ENCODE measurements at regions not wholly inside any gene's neighbourhood (a gene's known extent, or its start where the extent isn't known, plus 50 kb on each side); places are given as distances from the start of the nearest gene placed in this dataset.

DNA sequence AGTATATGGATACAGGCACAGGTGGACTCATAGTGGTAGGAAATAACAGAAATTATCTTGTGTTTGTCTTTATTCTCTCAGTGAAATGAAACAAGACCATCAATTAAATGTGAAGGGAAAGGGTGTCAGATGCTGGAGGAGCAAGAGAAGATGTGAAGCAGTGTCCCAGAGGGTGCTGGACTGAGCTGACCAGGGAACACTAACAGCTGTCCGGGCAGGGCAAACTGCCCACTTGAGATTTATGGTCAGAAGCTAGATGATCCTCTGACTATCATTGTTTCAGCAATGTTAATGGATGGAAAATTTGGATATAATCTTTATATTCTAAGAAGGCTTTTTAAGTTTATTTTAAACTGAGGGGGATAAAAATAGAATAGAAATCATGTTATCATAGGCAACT lies 267.2 kb upstream of the SLC7A11 start:
- no peaks in the 10 kb centered on the region for H3K4me1 Mint-ChIP-seq (ENCODE audit: low read depth in 2 of 2)
- ATAC-seq (replicated peaks) = no peak
- no peaks in the 10 kb centered on the region for H3K36me3 Mint-ChIP-seq (ENCODE audit: insufficient read depth)
- no peak overlapping the region for H3K4me3 Mint-ChIP-seq
- H3K9me3 Mint-ChIP-seq = peaks cover 3 to 19% of the 10 kb centered on the region in 2 donors
- DNase-seq = no peak
- no peaks in the 10 kb centered on the region for H3K27me3 Mint-ChIP-seq
- no peak overlapping the region for H3K27ac Mint-ChIP-seq

DNA sequence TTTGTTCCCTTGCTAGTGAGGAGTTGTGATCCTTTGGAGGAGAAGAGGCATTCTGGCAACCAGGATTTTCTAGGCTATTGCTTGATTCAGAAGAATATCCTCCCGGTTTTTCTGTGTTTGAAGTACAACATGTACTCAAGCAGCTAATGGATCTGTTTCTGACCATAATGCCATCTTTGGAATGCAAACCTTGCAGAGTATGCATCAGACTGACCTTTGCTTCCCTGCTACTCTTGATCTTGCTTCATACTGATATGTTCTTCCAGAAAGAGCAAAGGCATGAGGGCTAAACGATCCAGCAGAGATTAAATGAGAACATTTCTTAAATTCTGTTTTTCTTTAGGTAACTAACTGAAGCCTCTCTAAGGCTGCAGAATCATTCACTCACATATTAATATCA lies 265.4 kb upstream of the SLC7A11 start:
- H3K27me3 Mint-ChIP-seq = no peaks in the 10 kb centered on the region
- no peaks in the 10 kb centered on the region for H3K36me3 Mint-ChIP-seq (ENCODE audit: insufficient read depth)
- H3K27ac Mint-ChIP-seq = no peak overlapping the region
- no peak for ATAC-seq (replicated peaks)
- no peak overlapping the region for H3K4me3 Mint-ChIP-seq
- H3K4me1 Mint-ChIP-seq (ENCODE audit: low read depth in 2 of 2) = no peaks in the 10 kb centered on the region
- peaks cover 5 to 19% of the 10 kb centered on the region in 2 donors for H3K9me3 Mint-ChIP-seq
- no peak for DNase-seq

- Mint-ChIP-seq H3K27ac (no peak overlapping the region), H3K9me3 (peaks cover 3 to 8% of the 10 kb centered on the region in 2 donors), H3K36me3 (ENCODE audit: insufficient read depth) (no peaks in the 10 kb centered on the region), H3K4me1 (ENCODE audit: low read depth in 2 of 2) (no peaks in the 10 kb centered on the region), H3K27me3 (no peaks in the 10 kb centered on the region), H3K4me3 (no peak overlapping the region)
- no peak for DNase-seq
- ATAC-seq (replicated peaks) = no peak
Observed at GRCh38 chr4:138501614-138502013, 259.5 kb upstream of the SLC7A11 start.

- Mint-ChIP-seq H3K27me3 (no peaks in the 10 kb centered on the region), H3K27ac (no peak overlapping the region)
Observed at GRCh38 chr4:138500869-138501268, 258.7 kb upstream of the SLC7A11 start.

GRCh38 chr4:138499627-138500026 lies 257.5 kb upstream of the SLC7A11 start:
- no peak for ATAC-seq (replicated peaks)
- Mint-ChIP-seq H3K9me3 (peaks cover 0 to 3% of the 10 kb centered on the region in 2 donors), H3K36me3 (ENCODE audit: insufficient read depth) (no peaks in the 10 kb centered on the region), H3K27ac (no peak overlapping the region), H3K4me1 (ENCODE audit: low read depth in 2 of 2) (no peaks in the 10 kb centered on the region), H3K4me3 (no peak overlapping the region), H3K27me3 (no peaks in the 10 kb centered on the region)
- DNase-seq = no peak

More at GRCh38 chr4:138500869-138501268, 258.7 kb upstream of the SLC7A11 start:
- no peaks in the 10 kb centered on the region for H3K36me3 Mint-ChIP-seq (ENCODE audit: insufficient read depth)
- DNase-seq (no peak), ATAC-seq (replicated peaks) (no peak)
- no peak overlapping the region for H3K4me3 Mint-ChIP-seq
- H3K4me1 Mint-ChIP-seq (ENCODE audit: low read depth in 2 of 2) = no peaks in the 10 kb centered on the region
- peaks cover 3 to 8% of the 10 kb centered on the region in 2 donors for H3K9me3 Mint-ChIP-seq

- no peaks in the 10 kb centered on the region for H3K9me3 Mint-ChIP-seq
- H3K27me3 Mint-ChIP-seq = no peaks in the 10 kb centered on the region
- no peak overlapping the region for H3K27ac Mint-ChIP-seq
- DNase-seq = no peak
- H3K4me1 Mint-ChIP-seq (ENCODE audit: low read depth in 2 of 2) = no peaks in the 10 kb centered on the region
- H3K4me3 Mint-ChIP-seq = no peak overlapping the region
- H3K36me3 Mint-ChIP-seq (ENCODE audit: insufficient read depth) = no peaks in the 10 kb centered on the region
- no peak for ATAC-seq (replicated peaks)
Observed at GRCh38 chr4:138494931-138495330, 252.8 kb upstream of the SLC7A11 start.

- ATAC-seq (replicated peaks) (no peak), DNase-seq (no peak)
- Mint-ChIP-seq H3K27ac (no peak overlapping the region), H3K4me3 (no peak overlapping the region), H3K9me3 (no peaks in the 10 kb centered on the region), H3K27me3 (no peaks in the 10 kb centered on the region), H3K4me1 (ENCODE audit: low read depth in 2 of 2) (no peaks in the 10 kb centered on the region), H3K36me3 (ENCODE audit: insufficient read depth) (no peaks in the 10 kb centered on the region)
Observed at GRCh38 chr4:138494116-138494515, 252.0 kb upstream of the SLC7A11 start.

- H3K4me1 Mint-ChIP-seq (ENCODE audit: low read depth in 2 of 2) = no peaks in the 10 kb centered on the region
- no peak overlapping the region for H3K27ac Mint-ChIP-seq
- no peaks in the 10 kb centered on the region for H3K27me3 Mint-ChIP-seq
- ATAC-seq (replicated peaks) = no peak
- no peaks in the 10 kb centered on the region for H3K9me3 Mint-ChIP-seq
- H3K4me3 Mint-ChIP-seq = no peak overlapping the region
- no peak for DNase-seq
- no peaks in the 10 kb centered on the region for H3K36me3 Mint-ChIP-seq (ENCODE audit: insufficient read depth)
Observed at GRCh38 chr4:138492176-138492575, 250.0 kb upstream of the SLC7A11 start.

DNA sequence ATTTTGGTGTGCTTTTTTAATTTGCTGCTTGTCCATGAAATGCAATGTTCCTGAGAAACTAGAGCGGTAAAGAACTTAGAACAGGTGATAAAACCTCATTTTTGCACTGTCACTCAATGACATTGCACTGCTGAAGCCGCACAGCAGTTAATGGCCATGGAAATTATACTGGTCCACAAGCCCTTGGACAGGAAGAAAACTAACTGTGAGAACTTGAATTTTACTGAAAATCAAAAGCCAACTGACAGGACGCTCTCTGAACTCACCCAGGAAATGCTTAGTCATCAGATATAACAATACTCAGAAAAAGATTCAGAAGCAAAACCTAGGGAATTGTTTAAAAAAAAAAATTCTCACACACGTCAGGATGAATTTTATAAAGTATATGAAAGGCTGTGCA lies 246.4 kb upstream of the SLC7A11 start:
- DNase-seq (no peak), ATAC-seq (replicated peaks) (no peak)
- Mint-ChIP-seq H3K27ac (no peak overlapping the region), H3K4me3 (no peak overlapping the region), H3K27me3 (no peaks in the 10 kb centered on the region), H3K9me3 (peaks cover 0 to 3% of the 10 kb centered on the region in 2 donors), H3K4me1 (ENCODE audit: low read depth in 2 of 2) (no peaks in the 10 kb centered on the region), H3K36me3 (ENCODE audit: insufficient read depth) (no peaks in the 10 kb centered on the region)

DNA sequence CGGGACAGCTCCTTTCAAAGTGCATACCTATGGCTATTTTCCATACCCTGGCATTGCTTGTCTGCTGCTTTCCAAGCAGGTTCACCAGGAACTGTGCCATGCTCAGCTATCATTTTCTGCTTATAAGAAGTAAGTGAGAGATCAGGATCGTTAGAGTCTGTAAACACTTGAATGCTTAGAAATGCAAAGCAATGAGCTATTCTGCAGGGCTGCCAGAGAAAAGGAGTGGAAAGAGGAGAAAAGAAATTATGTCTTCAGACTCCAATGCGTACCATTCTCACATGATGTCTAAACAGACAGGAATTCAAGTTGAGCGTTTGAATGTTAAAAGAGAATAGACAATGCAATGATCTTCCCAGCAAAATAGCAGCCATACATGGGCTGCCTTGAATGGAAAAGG lies 245.5 kb upstream of the SLC7A11 start:
- no peak for DNase-seq
- H3K27ac Mint-ChIP-seq = no peak overlapping the region
- no peaks in the 10 kb centered on the region for H3K27me3 Mint-ChIP-seq
- peaks cover 0 to 3% of the 10 kb centered on the region in 2 donors for H3K9me3 Mint-ChIP-seq
- ATAC-seq (replicated peaks) = no peak
- no peak overlapping the region for H3K4me3 Mint-ChIP-seq
- H3K4me1 Mint-ChIP-seq (ENCODE audit: low read depth in 2 of 2) = no peaks in the 10 kb centered on the region
- no peaks in the 10 kb centered on the region for H3K36me3 Mint-ChIP-seq (ENCODE audit: insufficient read depth)

- Mint-ChIP-seq H3K36me3 (ENCODE audit: insufficient read depth) (no peaks in the 10 kb centered on the region), H3K9me3 (peaks cover 0 to 3% of the 10 kb centered on the region in 2 donors), H3K4me1 (ENCODE audit: low read depth in 2 of 2) (no peaks in the 10 kb centered on the region), H3K27me3 (no peaks in the 10 kb centered on the region), H3K27ac (no peak overlapping the region), H3K4me3 (no peak overlapping the region)
- DNase-seq (no peak), ATAC-seq (replicated peaks) (no peak)
Observed at GRCh38 chr4:138487230-138487629, 245.1 kb upstream of the SLC7A11 start.

- ATAC-seq (replicated peaks) = no peak
- H3K36me3 Mint-ChIP-seq (ENCODE audit: insufficient read depth) = no peaks in the 10 kb centered on the region
- no peaks in the 10 kb centered on the region for H3K4me1 Mint-ChIP-seq (ENCODE audit: low read depth in 2 of 2)
- no peak overlapping the region for H3K4me3 Mint-ChIP-seq
- DNase-seq = no peak
- no peaks in the 10 kb centered on the region for H3K27me3 Mint-ChIP-seq
- H3K9me3 Mint-ChIP-seq = peaks cover 9 to 11% of the 10 kb centered on the region in 2 donors
- H3K27ac Mint-ChIP-seq = no peak overlapping the region
Observed at GRCh38 chr4:138485498-138485897, 243.3 kb upstream of the SLC7A11 start.

DNA sequence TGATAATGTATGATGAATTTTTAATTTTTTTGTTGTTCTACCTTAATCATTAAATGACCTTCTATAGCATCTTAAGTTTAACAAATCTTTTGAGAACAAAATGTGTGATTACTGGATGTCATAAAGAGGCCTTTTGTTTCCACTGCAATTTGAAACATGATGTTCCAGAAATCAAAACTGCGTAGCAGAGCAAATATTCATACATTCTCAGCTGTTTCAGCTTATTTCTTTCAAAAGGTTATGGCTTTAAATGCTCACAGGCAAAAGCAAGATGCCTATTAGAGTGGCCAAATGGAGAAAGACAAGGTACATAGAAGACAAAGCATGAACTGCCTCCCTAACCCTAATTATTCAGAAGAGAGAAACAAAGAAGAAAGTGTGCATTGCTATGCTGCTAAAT lies 233.0 kb upstream of the SLC7A11 start:
- ATAC-seq (replicated peaks) (no peak), DNase-seq (no peak)
- no peak overlapping the region for H3K27ac Mint-ChIP-seq
- H3K9me3 Mint-ChIP-seq = peaks cover 0 to 6% of the 10 kb centered on the region in 2 donors
- no peaks in the 10 kb centered on the region for H3K27me3 Mint-ChIP-seq
- H3K36me3 Mint-ChIP-seq (ENCODE audit: insufficient read depth) = no peaks in the 10 kb centered on the region
- H3K4me3 Mint-ChIP-seq = no peak overlapping the region
- no peaks in the 10 kb centered on the region for H3K4me1 Mint-ChIP-seq (ENCODE audit: low read depth in 2 of 2)

DNA sequence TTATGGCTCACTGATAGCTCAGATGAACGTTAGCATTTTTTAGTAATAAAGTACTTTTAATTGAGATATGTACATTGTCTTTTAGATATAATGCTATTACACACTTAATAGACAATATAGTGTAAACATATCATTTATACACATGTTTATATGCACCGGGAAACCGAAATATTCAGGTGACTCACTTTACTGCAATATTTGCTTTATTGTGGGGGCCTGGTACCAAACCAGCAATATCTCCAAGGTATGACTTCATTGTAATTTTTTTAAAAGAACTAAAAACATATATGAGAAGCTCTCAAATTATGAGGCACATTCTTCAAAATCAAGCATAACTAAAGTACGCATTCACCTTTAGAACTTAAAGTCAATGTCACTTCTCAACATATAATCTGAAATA lies 231.2 kb upstream of the SLC7A11 start:
- DNase-seq (no peak), ATAC-seq (replicated peaks) (no peak)
- H3K36me3 Mint-ChIP-seq (ENCODE audit: insufficient read depth) = no peaks in the 10 kb centered on the region
- H3K4me3 Mint-ChIP-seq = no peak overlapping the region
- no peak overlapping the region for H3K27ac Mint-ChIP-seq
- peaks cover 0 to 6% of the 10 kb centered on the region in 2 donors for H3K9me3 Mint-ChIP-seq
- H3K4me1 Mint-ChIP-seq (ENCODE audit: low read depth in 2 of 2) = no peaks in the 10 kb centered on the region
- no peaks in the 10 kb centered on the region for H3K27me3 Mint-ChIP-seq

All from effector memory CD8-positive, alpha-beta T cell (primary cell).